HEK293T (cell line): ENCODE measurements at regions not wholly inside any gene's neighbourhood (a gene's known extent, or its start where the extent isn't known, plus 50 kb on each side); places are given as distances from the start of the nearest gene placed in this dataset.

Experiments
- ARNT ChIP-seq: fragments of 450-650 bp; IDR thresholded peaks from 2 replicates; pipeline ENCODE4 v1.6.1; 2017; ENCODE audit warnings: mild to moderate bottlenecking
- BHLHE40 ChIP-seq: fragments of 450-650 bp; IDR thresholded peaks from 2 replicates; pipeline ENCODE4 v1.6.1; 2016; ENCODE audit warnings: mild to moderate bottlenecking, moderate library complexity, borderline replicate concordance
- ELF4 ChIP-seq: fragments of 450-650 bp; IDR thresholded peaks from 2 replicates; pipeline ENCODE4 v1.6.1; 2017; ENCODE audit warnings: antibody characterized with exemption
- FOXK2 ChIP-seq: fragments of 450-650 bp; IDR thresholded peaks from 2 replicates; pipeline ENCODE4 v1.6.1; 2016; ENCODE audit warnings: mild to moderate bottlenecking
- LEF1 ChIP-seq: fragments of 450-650 bp; IDR thresholded peaks from 2 replicates; pipeline ENCODE4 v1.6.1; 2017; ENCODE audit warnings: mild to moderate bottlenecking, borderline replicate concordance
- NFRKB ChIP-seq: fragments of 450-650 bp; IDR thresholded peaks from 2 replicates; pipeline ENCODE4 v1.6.1; 2016; ENCODE audit warnings: mild to moderate bottlenecking, moderate library complexity
- SP1 ChIP-seq: fragments of 450-650 bp; IDR thresholded peaks from 2 replicates; pipeline ENCODE4 v1.6.1; 2017
- SUZ12 ChIP-seq: fragments of 450-650 bp; IDR thresholded peaks from 2 replicates; pipeline ENCODE4 v1.6.1; 2016; ENCODE audit warnings: mild to moderate bottlenecking
- TF ChIP-seq, protein P1 (sequence below): fragments of 450-650 bp; IDR thresholded peaks from 2 replicates; pipeline ENCODE4 v1.6.1; 2016

- TF ChIP-seq SUZ12 (no peak), SP1 (no peak), ELF4 (no peak), BHLHE40 (no peak), NFRKB (no peak), LEF1 (no peak), ARNT (no peak), FOXK2 (no peak)
- TF ChIP-seq, protein P1, sequence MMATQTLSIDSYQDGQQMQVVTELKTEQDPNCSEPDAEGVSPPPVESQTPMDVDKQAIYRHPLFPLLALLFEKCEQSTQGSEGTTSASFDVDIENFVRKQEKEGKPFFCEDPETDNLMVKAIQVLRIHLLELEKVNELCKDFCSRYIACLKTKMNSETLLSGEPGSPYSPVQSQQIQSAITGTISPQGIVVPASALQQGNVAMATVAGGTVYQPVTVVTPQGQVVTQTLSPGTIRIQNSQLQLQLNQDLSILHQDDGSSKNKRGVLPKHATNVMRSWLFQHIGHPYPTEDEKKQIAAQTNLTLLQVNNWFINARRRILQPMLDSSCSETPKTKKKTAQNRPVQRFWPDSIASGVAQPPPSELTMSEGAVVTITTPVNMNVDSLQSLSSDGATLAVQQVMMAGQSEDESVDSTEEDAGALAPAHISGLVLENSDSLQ = no peak
Measured at GRCh38 chr13:73433890-73434289, 375.1 kb downstream of the KLF5 start.
